ENCODE measurements at regions not wholly inside any gene's neighbourhood (a gene's known extent, or its start where the extent isn't known, plus 50 kb on each side); places are given as distances from the start of the nearest gene placed in this dataset.
"Not testable (repeated sequence)": the region's sequence is repeated elsewhere in the genome, so short reads cannot be mapped to it uniquely, and the experiment has no call there.

- H3K27ac ChIP-seq (ENCODE audit: low read depth in 1 of 2, low read length in 2 of 2); intact Hi-C loops (cut with DNase I); DNase-seq; H3K4me3 ChIP-seq (ENCODE audit: low read length in 2 of 2); H3K4me1 ChIP-seq (ENCODE audit: control insufficient read depth in 1 of 2, insufficient read depth in 2 of 2, low read length in 2 of 2); H3K9me3 ChIP-seq (ENCODE audit: control insufficient read depth, low read length); H3K36me3 ChIP-seq (ENCODE audit: control insufficient read depth in 1 of 2, insufficient read depth in 2 of 2, low read length in 1 of 2); H3K27me3 ChIP-seq (ENCODE audit: control insufficient read depth in 1 of 2, insufficient read depth in 2 of 2, low read length in 1 of 2); ATAC-seq (ENCODE audit: low FRiP score): not testable (repeated sequence)
These were observed 2868.6 kb downstream of the RPIA start for GRCh38 chr2:91559886-91560614.

- H3K27ac ChIP-seq (ENCODE audit: low read depth in 1 of 2, low read length in 2 of 2); H3K4me1 ChIP-seq (ENCODE audit: control insufficient read depth in 1 of 2, insufficient read depth in 2 of 2, low read length in 2 of 2); H3K27me3 ChIP-seq (ENCODE audit: control insufficient read depth in 1 of 2, insufficient read depth in 2 of 2, low read length in 1 of 2); H3K4me3 ChIP-seq (ENCODE audit: low read length in 2 of 2); H3K36me3 ChIP-seq (ENCODE audit: control insufficient read depth in 1 of 2, insufficient read depth in 2 of 2, low read length in 1 of 2); H3K9me3 ChIP-seq (ENCODE audit: control insufficient read depth, low read length); intact Hi-C loops (cut with DNase I); ATAC-seq (ENCODE audit: low FRiP score): not testable (repeated sequence)
- peak in 1 of 2 donors; percentile 22 for DNase-seq
- WGBS, 2 donors = 81 to 100% methylated on average over 1 of the region's 2 CpGs
These were observed 2870.7 kb downstream of the RPIA start for GRCh38 chr2:91562184-91562583.

- H3K4me1 ChIP-seq (ENCODE audit: control insufficient read depth in 1 of 2, insufficient read depth in 2 of 2, low read length in 2 of 2); H3K36me3 ChIP-seq (ENCODE audit: control insufficient read depth in 1 of 2, insufficient read depth in 2 of 2, low read length in 1 of 2); intact Hi-C loops (cut with DNase I); H3K27ac ChIP-seq (ENCODE audit: low read depth in 1 of 2, low read length in 2 of 2); H3K27me3 ChIP-seq (ENCODE audit: control insufficient read depth in 1 of 2, insufficient read depth in 2 of 2, low read length in 1 of 2); ATAC-seq (ENCODE audit: low FRiP score); H3K4me3 ChIP-seq (ENCODE audit: low read length in 2 of 2); H3K9me3 ChIP-seq (ENCODE audit: control insufficient read depth, low read length): not testable (repeated sequence)
- WGBS, 2 donors = 89 to 97% methylated on average over 3 of the region's 3 CpGs
- DNase-seq = peak; percentile 34 to 57
These were observed 2873.2 kb downstream of the RPIA start for GRCh38 chr2:91564700-91565099.

- H3K4me1 ChIP-seq (ENCODE audit: control insufficient read depth in 1 of 2, insufficient read depth in 2 of 2, low read length in 2 of 2); H3K36me3 ChIP-seq (ENCODE audit: control insufficient read depth in 1 of 2, insufficient read depth in 2 of 2, low read length in 1 of 2); H3K4me3 ChIP-seq (ENCODE audit: low read length in 2 of 2); intact Hi-C loops (cut with DNase I); H3K27me3 ChIP-seq (ENCODE audit: control insufficient read depth in 1 of 2, insufficient read depth in 2 of 2, low read length in 1 of 2); H3K27ac ChIP-seq (ENCODE audit: low read depth in 1 of 2, low read length in 2 of 2); H3K9me3 ChIP-seq (ENCODE audit: control insufficient read depth, low read length); ATAC-seq (ENCODE audit: low FRiP score): not testable (repeated sequence)
- DNase-seq = peak; percentile 30 to 75
- 78 to 89% methylated on average over 3 of the region's 7 CpGs for WGBS, 2 donors
These were observed 2874.4 kb downstream of the RPIA start for GRCh38 chr2:91565689-91566430.

GRCh38 chr2:91566611-91567010 is 2875.1 kb downstream of the RPIA start:
- H3K9me3 ChIP-seq (ENCODE audit: control insufficient read depth, low read length); H3K27ac ChIP-seq (ENCODE audit: low read depth in 1 of 2, low read length in 2 of 2); intact Hi-C loops (cut with DNase I); ATAC-seq (ENCODE audit: low FRiP score); H3K4me3 ChIP-seq (ENCODE audit: low read length in 2 of 2); H3K4me1 ChIP-seq (ENCODE audit: control insufficient read depth in 1 of 2, insufficient read depth in 2 of 2, low read length in 2 of 2); H3K27me3 ChIP-seq (ENCODE audit: control insufficient read depth in 1 of 2, insufficient read depth in 2 of 2, low read length in 1 of 2); H3K36me3 ChIP-seq (ENCODE audit: control insufficient read depth in 1 of 2, insufficient read depth in 2 of 2, low read length in 1 of 2): not testable (repeated sequence)
- DNase-seq = peak; percentile 42 to 70
- WGBS, 2 donors = 89 to 93% methylated on average over 4 to 8 of the region's 8 CpGs

GRCh38 chr2:91567546-91568335 is 2876.3 kb downstream of the RPIA start:
- H3K4me3 ChIP-seq (ENCODE audit: low read length in 2 of 2); H3K36me3 ChIP-seq (ENCODE audit: control insufficient read depth in 1 of 2, insufficient read depth in 2 of 2, low read length in 1 of 2); H3K9me3 ChIP-seq (ENCODE audit: control insufficient read depth, low read length); H3K27ac ChIP-seq (ENCODE audit: low read depth in 1 of 2, low read length in 2 of 2); H3K27me3 ChIP-seq (ENCODE audit: control insufficient read depth in 1 of 2, insufficient read depth in 2 of 2, low read length in 1 of 2); H3K4me1 ChIP-seq (ENCODE audit: control insufficient read depth in 1 of 2, insufficient read depth in 2 of 2, low read length in 2 of 2); intact Hi-C loops (cut with DNase I); ATAC-seq (ENCODE audit: low FRiP score): not testable (repeated sequence)
- peak; percentile 48 to 61 for DNase-seq
- 85 to 91% methylated on average over 13 to 15 of the region's 18 CpGs for WGBS, 2 donors

- DNase-seq = peak; percentile 26 to 50
These were observed 2877.2 kb downstream of the RPIA start for GRCh38 chr2:91568391-91569338.

More at GRCh38 chr2:91568391-91569338, 2877.2 kb downstream of the RPIA start:
- H3K9me3 ChIP-seq (ENCODE audit: control insufficient read depth, low read length); intact Hi-C loops (cut with DNase I); H3K4me1 ChIP-seq (ENCODE audit: control insufficient read depth in 1 of 2, insufficient read depth in 2 of 2, low read length in 2 of 2); ATAC-seq (ENCODE audit: low FRiP score); H3K27me3 ChIP-seq (ENCODE audit: control insufficient read depth in 1 of 2, insufficient read depth in 2 of 2, low read length in 1 of 2); H3K4me3 ChIP-seq (ENCODE audit: low read length in 2 of 2); H3K27ac ChIP-seq (ENCODE audit: low read depth in 1 of 2, low read length in 2 of 2); H3K36me3 ChIP-seq (ENCODE audit: control insufficient read depth in 1 of 2, insufficient read depth in 2 of 2, low read length in 1 of 2): not testable (repeated sequence)
- WGBS, 2 donors = 77 to 83% methylated on average over 17 to 22 of the region's 25 CpGs
